Body of pancreas (tissue), 4 donors: ENCODE measurements at regions not wholly inside any gene's neighbourhood (a gene's known extent, or its start where the extent isn't known, plus 50 kb on each side); places are given as distances from the start of the nearest gene placed in this dataset.

Source experiments
- CTCF ChIP-seq, 7 experiments: fragments of 450-650 bp in 4 of 7; fragments of 200-600 bp in 3 of 7; sonication (generic) in 3 of 7; IDR thresholded peaks; one replicate each; pipeline ENCODE4 v1.5.1; 2016 to 2019; ENCODE audit warnings: antibody characterized with exemption in 7 of 7
- POLR2A ChIP-seq, 3 donors: fragments of 450-650 bp; IDR thresholded peaks; one replicate each; pipeline ENCODE4 v1.6.1; 2016; ENCODE audit warnings: antibody characterized with exemption in 3 of 3, mild to moderate bottlenecking in 2 of 3

DNA sequence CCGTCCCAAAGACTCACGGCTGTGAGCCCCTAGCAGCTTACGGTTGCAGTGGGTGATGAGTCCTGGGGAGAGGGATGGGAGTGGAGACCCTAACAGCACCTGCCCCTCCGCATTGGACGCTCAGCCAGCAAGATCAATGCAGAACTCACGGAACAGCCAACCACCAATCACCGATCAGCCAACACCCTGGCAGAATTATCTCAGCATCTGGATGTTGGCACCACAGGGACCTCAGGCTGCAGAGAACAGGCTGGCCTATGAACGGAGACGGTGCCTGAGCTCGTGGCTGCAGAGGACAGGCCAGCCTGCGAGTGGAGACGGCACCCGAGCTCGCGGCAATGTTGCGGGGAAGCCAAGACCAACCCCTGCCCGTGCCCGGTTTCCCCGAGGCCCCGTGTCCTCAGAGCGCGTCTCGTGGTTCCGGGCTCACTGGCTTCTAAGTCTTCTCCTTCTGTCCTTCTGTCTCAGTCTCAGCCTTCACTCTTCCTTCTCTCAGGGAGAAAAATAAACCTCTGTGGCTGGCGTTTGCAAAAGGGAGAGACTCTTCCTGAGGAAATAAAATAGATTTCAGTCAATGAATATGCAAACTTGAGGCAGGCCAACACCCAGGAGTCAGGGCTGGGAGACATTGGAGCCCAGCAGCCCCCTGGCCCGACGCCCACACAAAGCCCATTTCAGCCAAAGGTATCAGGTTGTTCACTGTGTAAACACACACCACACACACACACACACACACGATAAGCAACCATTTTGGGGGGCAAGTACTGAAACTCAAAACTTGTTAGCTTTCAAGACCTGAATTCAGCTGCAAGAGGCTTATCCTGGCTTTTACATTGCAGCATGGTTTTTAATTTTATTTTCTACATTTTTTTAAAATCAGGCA is 67.8 kb downstream of the SIK1 start:
- TF ChIP-seq CTCF (IDR thresholded peaks at IDR 0.05) = no peak
- TF ChIP-seq POLR2A (IDR thresholded peaks at IDR 0.05) = no peak
